NT2/D1 (cell line): ENCODE measurements at regions not wholly inside any gene's neighbourhood (a gene's known extent, or its start where the extent isn't known, plus 50 kb on each side); places are given as distances from the start of the nearest gene placed in this dataset.

Experiments
- SUZ12 ChIP-seq: IDR thresholded peaks from 2 replicates; pipeline ENCODE4 v1.6.1; 2011; ENCODE audit not compliant: insufficient read length, insufficient read depth; ENCODE audit errors: extremely low read depth
- YY1 ChIP-seq: IDR thresholded peaks from 2 replicates; pipeline ENCODE4 v1.6.1; 2011; ENCODE audit not compliant: insufficient read length, insufficient read depth
- ZNF274 ChIP-seq: IDR thresholded peaks from 2 replicates; pipeline ENCODE4 v1.6.1; 2011; ENCODE audit warnings: mild to moderate bottlenecking, low read depth, low read length

GRCh38 chr2:122079844-122080243 lies 324.4 kb downstream of the TSN start:
- no peak for TF ChIP-seq ZNF274
- no peak for TF ChIP-seq YY1
- TF ChIP-seq SUZ12 = no peak
